ENCODE measurements at regions not wholly inside any gene's neighbourhood (a gene's known extent, or its start where the extent isn't known, plus 50 kb on each side); places are given as distances from the start of the nearest gene placed in this dataset.

DNA sequence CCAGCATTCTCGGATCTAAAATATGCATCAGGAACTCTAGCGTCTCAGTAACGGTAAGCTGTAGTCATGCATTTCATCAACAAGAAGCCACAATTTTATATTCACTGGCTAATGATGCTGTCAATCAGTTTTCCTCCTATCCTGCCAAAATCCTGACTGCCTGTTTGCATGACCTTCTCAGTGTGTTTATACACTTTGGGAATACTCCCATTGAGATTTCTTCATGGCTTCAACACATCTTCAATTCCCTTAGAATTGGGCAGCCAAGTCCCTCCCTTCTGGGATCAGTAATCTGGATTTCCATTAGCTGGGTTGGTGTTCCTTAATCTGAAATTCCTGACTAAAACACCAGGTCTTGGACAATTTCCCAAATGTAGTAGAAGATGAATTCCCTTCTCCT lies 348.9 kb upstream of the DYNLRB2 start:
- no peak for DNase-seq (ENCODE audit: low spot score)
- H3K23ac ChIP-seq (ENCODE audit: low read depth, low read length, poor library complexity), result no peak overlapping the region
- no peak overlapping the region for H2BK12ac ChIP-seq (ENCODE audit: low read length)
- peaks cover 0 to 4% of the 10 kb centered on the region in 2 donors for H3K4me1 ChIP-seq (ENCODE audit: control insufficient read depth in 2 of 2, insufficient read depth in 1 of 2, low read depth in 1 of 2, low read length in 2 of 2)
- H4K8ac ChIP-seq (ENCODE audit: low read depth, low read length), result no peak overlapping the region
- H2BK120ac ChIP-seq (ENCODE audit: low read depth, low read length), result no peak overlapping the region
- H3K27me3 ChIP-seq (ENCODE audit: control insufficient read depth in 3 of 3, insufficient read depth in 3 of 3, low read depth in 1 of 3, low read length in 3 of 3), result no peaks in the 10 kb centered on the region
- H3K4me2 ChIP-seq (ENCODE audit: insufficient read depth, low read length, poor library complexity, severe bottlenecking), result no peak overlapping the region
- no peak overlapping the region for H3K9ac ChIP-seq (ENCODE audit: low read depth, low read length, poor library complexity)
- no peak overlapping the region for H2AFZ ChIP-seq (ENCODE audit: low read length)
- no peaks in the 10 kb centered on the region for H3K9me3 ChIP-seq (replicated peaks in 1 of 2; ENCODE audit: control insufficient read depth in 2 of 2, insufficient read depth in 1 of 2, low read depth in 1 of 2, low read length in 2 of 2)
- H2BK5ac ChIP-seq (ENCODE audit: low read length), result no peak overlapping the region
- WGBS, 2 donors (ENCODE audit: extremely low coverage in 2 of 2, insufficient read length in 2 of 2, insufficient replicate concordance in 1 of 2), result no CpG with 5 or more reads among the region's 3 CpGs
- no peak overlapping the region for H4K91ac ChIP-seq (ENCODE audit: low read depth, low read length, poor library complexity)
- no peak overlapping the region for H2AK5ac ChIP-seq (ENCODE audit: low read depth, low read length)
- H3K18ac ChIP-seq (ENCODE audit: low read length), result no peak overlapping the region
- H3K4me3 ChIP-seq (ENCODE audit: low read length in 2 of 2), result no peak overlapping the region
- no peaks in the 10 kb centered on the region for H3K36me3 ChIP-seq (replicated peaks in 1 of 2; ENCODE audit: control insufficient read depth in 2 of 2, insufficient read depth in 2 of 2, low read length in 2 of 2)
- H3K14ac ChIP-seq (ENCODE audit: low read length), result no peak overlapping the region
- H2BK15ac ChIP-seq (ENCODE audit: low read length), result no peak overlapping the region
- H3K79me1 ChIP-seq (ENCODE audit: low read depth, low read length), result no peaks in the 10 kb centered on the region
- no peak overlapping the region for H3K27ac ChIP-seq (replicated peaks; ENCODE audit: low read length)
- H3K4ac ChIP-seq (ENCODE audit: low read length), result no peak overlapping the region

- no peak overlapping the region for H3K4me2 ChIP-seq (ENCODE audit: insufficient read depth, low read length, poor library complexity, severe bottlenecking)
- no peaks in the 10 kb centered on the region for H3K27me3 ChIP-seq (ENCODE audit: control insufficient read depth in 3 of 3, insufficient read depth in 3 of 3, low read depth in 1 of 3, low read length in 3 of 3)
- H2AFZ ChIP-seq (ENCODE audit: low read length), result no peak overlapping the region
- peaks cover 0 to 4% of the 10 kb centered on the region in 2 donors for H3K4me1 ChIP-seq (ENCODE audit: control insufficient read depth in 2 of 2, insufficient read depth in 1 of 2, low read depth in 1 of 2, low read length in 2 of 2)
- H3K9me3 ChIP-seq (replicated peaks in 1 of 2; ENCODE audit: control insufficient read depth in 2 of 2, insufficient read depth in 1 of 2, low read depth in 1 of 2, low read length in 2 of 2), result no peaks in the 10 kb centered on the region
- H3K4me3 ChIP-seq (ENCODE audit: low read length in 2 of 2), result no peak overlapping the region
- H4K91ac ChIP-seq (ENCODE audit: low read depth, low read length, poor library complexity), result no peak overlapping the region
- H2BK15ac ChIP-seq (ENCODE audit: low read length), result no peak overlapping the region
- no peak overlapping the region for H4K8ac ChIP-seq (ENCODE audit: low read depth, low read length)
- H3K36me3 ChIP-seq (replicated peaks in 1 of 2; ENCODE audit: control insufficient read depth in 2 of 2, insufficient read depth in 2 of 2, low read length in 2 of 2), result no peaks in the 10 kb centered on the region
- no peak overlapping the region for H2BK5ac ChIP-seq (ENCODE audit: low read length)
- no peak overlapping the region for H2AK5ac ChIP-seq (ENCODE audit: low read depth, low read length)
- no peak overlapping the region for H2BK120ac ChIP-seq (ENCODE audit: low read depth, low read length)
- no CpG with 5 or more reads among the region's 7 CpGs for WGBS, 2 donors (ENCODE audit: extremely low coverage in 2 of 2, insufficient read length in 2 of 2, insufficient replicate concordance in 1 of 2)
- no peak overlapping the region for H3K14ac ChIP-seq (ENCODE audit: low read length)
- no peak overlapping the region for H3K27ac ChIP-seq (replicated peaks; ENCODE audit: low read length)
- no peak overlapping the region for H3K18ac ChIP-seq (ENCODE audit: low read length)
- no peak overlapping the region for H3K23ac ChIP-seq (ENCODE audit: low read depth, low read length, poor library complexity)
- no peak overlapping the region for H3K4ac ChIP-seq (ENCODE audit: low read length)
- H3K79me1 ChIP-seq (ENCODE audit: low read depth, low read length), result no peaks in the 10 kb centered on the region
- H2BK12ac ChIP-seq (ENCODE audit: low read length), result no peak overlapping the region
- DNase-seq (ENCODE audit: low spot score), result no peak
- no peak overlapping the region for H3K9ac ChIP-seq (ENCODE audit: low read depth, low read length, poor library complexity)
Observed at GRCh38 chr16:80189476-80190175, 351.2 kb upstream of the DYNLRB2 start.

DNA sequence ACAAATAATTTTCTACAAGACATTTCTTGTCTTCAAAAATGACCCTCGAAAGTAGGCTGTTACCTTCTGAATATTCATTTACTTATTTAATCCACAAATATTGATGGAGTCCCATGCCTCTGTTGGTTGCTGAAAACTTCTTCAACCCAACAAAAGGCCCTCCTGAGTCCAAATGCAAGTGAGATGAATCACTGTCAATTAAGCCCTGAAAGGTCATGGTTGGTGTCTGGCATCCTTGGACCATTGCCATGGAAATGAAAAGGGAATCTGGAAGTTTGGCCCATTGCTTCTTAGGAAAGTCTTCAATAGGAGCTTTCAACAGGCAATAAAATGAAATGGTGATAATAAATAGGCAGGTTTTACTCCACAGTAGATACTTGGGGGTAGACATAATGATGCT lies 364.7 kb upstream of the DYNLRB2 start:
- Histone ChIP-seq H2BK5ac (ENCODE audit: low read length) (no peak overlapping the region), H2BK12ac (ENCODE audit: low read length) (no peak overlapping the region), H3K9me3 (replicated peaks in 1 of 2; ENCODE audit: control insufficient read depth in 2 of 2, insufficient read depth in 1 of 2, low read depth in 1 of 2, low read length in 2 of 2) (peaks cover 0 to 1% of the 10 kb centered on the region in 2 donors), H2BK15ac (ENCODE audit: low read length) (no peak overlapping the region), H3K4me1 (ENCODE audit: control insufficient read depth in 2 of 2, insufficient read depth in 1 of 2, low read depth in 1 of 2, low read length in 2 of 2) (no peaks in the 10 kb centered on the region), H3K23ac (ENCODE audit: low read depth, low read length, poor library complexity) (no peak overlapping the region), H2AFZ (ENCODE audit: low read length) (no peak overlapping the region), H3K27ac (replicated peaks; ENCODE audit: low read length) (no peak overlapping the region), H3K14ac (ENCODE audit: low read length) (no peak overlapping the region), H2BK120ac (ENCODE audit: low read depth, low read length) (no peak overlapping the region), H3K79me1 (ENCODE audit: low read depth, low read length) (no peaks in the 10 kb centered on the region), H4K8ac (ENCODE audit: low read depth, low read length) (no peak overlapping the region), H4K91ac (ENCODE audit: low read depth, low read length, poor library complexity) (no peak overlapping the region), H2AK5ac (ENCODE audit: low read depth, low read length) (no peak overlapping the region), H3K4me2 (ENCODE audit: insufficient read depth, low read length, poor library complexity, severe bottlenecking) (no peak overlapping the region), H3K36me3 (replicated peaks in 1 of 2; ENCODE audit: control insufficient read depth in 2 of 2, insufficient read depth in 2 of 2, low read length in 2 of 2) (peaks cover 0 to under 1% of the 10 kb centered on the region in 2 donors), H3K9ac (ENCODE audit: low read depth, low read length, poor library complexity) (no peak overlapping the region), H3K27me3 (ENCODE audit: control insufficient read depth in 3 of 3, insufficient read depth in 3 of 3, low read depth in 1 of 3, low read length in 3 of 3) (peaks cover 0 to 2% (median 0%) of the 10 kb centered on the region in 3 experiments), H3K4ac (ENCODE audit: low read length) (no peak overlapping the region), H3K18ac (ENCODE audit: low read length) (no peak overlapping the region), H3K4me3 (ENCODE audit: low read length in 2 of 2) (no peak overlapping the region)
- no peak for DNase-seq (ENCODE audit: low spot score)
- no CpG with 5 or more reads among the region's 1 CpG for WGBS, 2 donors (ENCODE audit: extremely low coverage in 2 of 2, insufficient read length in 2 of 2, insufficient replicate concordance in 1 of 2)

DNA sequence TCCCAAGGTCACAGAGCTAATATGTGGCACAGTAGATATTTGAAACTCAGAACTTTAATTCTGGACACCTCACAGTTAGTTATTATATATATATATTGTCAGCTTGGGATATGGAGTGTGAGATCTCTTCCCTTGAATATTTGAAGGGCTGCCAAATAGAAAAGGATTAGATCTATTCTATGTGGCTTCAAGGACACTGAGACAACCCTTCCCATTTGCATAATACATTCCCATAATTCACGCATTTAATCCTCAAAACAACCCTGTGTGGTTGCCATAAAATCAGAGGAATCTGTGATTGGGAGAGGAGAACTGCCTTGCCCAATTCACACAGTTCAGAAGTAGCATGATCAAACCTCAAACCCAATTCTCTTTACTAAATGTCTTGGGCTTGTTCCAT lies 365.8 kb upstream of the DYNLRB2 start:
- Histone ChIP-seq H2BK12ac (ENCODE audit: low read length) (no peak overlapping the region), H2BK15ac (ENCODE audit: low read length) (no peak overlapping the region), H4K91ac (ENCODE audit: low read depth, low read length, poor library complexity) (no peak overlapping the region), H3K18ac (ENCODE audit: low read length) (no peak overlapping the region), H2AFZ (ENCODE audit: low read length) (no peak overlapping the region), H3K4me2 (ENCODE audit: insufficient read depth, low read length, poor library complexity, severe bottlenecking) (no peak overlapping the region), H4K8ac (ENCODE audit: low read depth, low read length) (no peak overlapping the region), H3K4ac (ENCODE audit: low read length) (no peak overlapping the region), H3K23ac (ENCODE audit: low read depth, low read length, poor library complexity) (no peak overlapping the region), H2AK5ac (ENCODE audit: low read depth, low read length) (no peak overlapping the region), H3K4me1 (ENCODE audit: control insufficient read depth in 2 of 2, insufficient read depth in 1 of 2, low read depth in 1 of 2, low read length in 2 of 2) (no peaks in the 10 kb centered on the region), H3K27ac (replicated peaks; ENCODE audit: low read length) (no peak overlapping the region), H2BK120ac (ENCODE audit: low read depth, low read length) (no peak overlapping the region), H3K27me3 (ENCODE audit: control insufficient read depth in 3 of 3, insufficient read depth in 3 of 3, low read depth in 1 of 3, low read length in 3 of 3) (peaks cover 0 to 3% (median 0%) of the 10 kb centered on the region in 3 experiments), H3K9ac (ENCODE audit: low read depth, low read length, poor library complexity) (no peak overlapping the region), H3K36me3 (replicated peaks in 1 of 2; ENCODE audit: control insufficient read depth in 2 of 2, insufficient read depth in 2 of 2, low read length in 2 of 2) (peaks cover 0 to 1% of the 10 kb centered on the region in 2 donors), H3K4me3 (ENCODE audit: low read length in 2 of 2) (no peak overlapping the region), H3K79me1 (ENCODE audit: low read depth, low read length) (no peaks in the 10 kb centered on the region), H2BK5ac (ENCODE audit: low read length) (no peak overlapping the region), H3K9me3 (replicated peaks in 1 of 2; ENCODE audit: control insufficient read depth in 2 of 2, insufficient read depth in 1 of 2, low read depth in 1 of 2, low read length in 2 of 2) (peaks cover 0 to 3% of the 10 kb centered on the region in 2 donors), H3K14ac (ENCODE audit: low read length) (no peak overlapping the region)
- WGBS, 2 donors (ENCODE audit: extremely low coverage in 2 of 2, insufficient read length in 2 of 2, insufficient replicate concordance in 1 of 2), result no CpG with 5 or more reads among the region's 1 CpG
- no peak for DNase-seq (ENCODE audit: low spot score)

Data from neuronal stem cell (in vitro differentiated cells).